Ectodermal cell (in vitro differentiated cells): ENCODE measurements at regions not wholly inside any gene's neighbourhood (a gene's known extent, or its start where the extent isn't known, plus 50 kb on each side); places are given as distances from the start of the nearest gene placed in this dataset.

Source experiments
- H3K27ac ChIP-seq: 2 replicates; pipeline ENCODE4 v1.7.0; 2013; ENCODE audit warnings: mild to moderate bottlenecking, low read depth, low read length; ENCODE audit not compliant: insufficient read depth, poor library complexity, severe bottlenecking
- H3K27me3 ChIP-seq: 2 replicates; pipeline ENCODE4 v1.7.0; 2013; ENCODE audit warnings: mild to moderate bottlenecking, low read length; ENCODE audit not compliant: insufficient read depth, control insufficient read depth, poor library complexity, severe bottlenecking
- H3K36me3 ChIP-seq: one replicate; pipeline ENCODE4 v1.7.0; 2013; ENCODE audit warnings: low read length; ENCODE audit not compliant: control insufficient read depth, insufficient read depth
- H3K4me1 ChIP-seq: one replicate; pipeline ENCODE4 v1.7.0; 2013; ENCODE audit warnings: low read length; ENCODE audit not compliant: control insufficient read depth, insufficient read depth
- H3K4me3 ChIP-seq: 2 replicates; pipeline ENCODE4 v1.7.0; 2013; ENCODE audit warnings: low read depth, low read length, control low read depth; ENCODE audit not compliant: insufficient read depth
- H3K9me3 ChIP-seq: 2 replicates; pipeline ENCODE4 v1.7.0; 2013; ENCODE audit warnings: mild to moderate bottlenecking, low read length, moderate library complexity; ENCODE audit not compliant: control insufficient read depth
- WGBS, 2 experiments: methylation state at CpG; one replicate each; pipeline ENCODE4 v1.1.7; 2013; ENCODE audit warnings: missing lambda C conversion rate in 2 of 2; 5-methylcytosine and 5-hydroxymethylcytosine counted together

GRCh38 chr12:58540480-58541299 is 379.6 kb downstream of the LRIG3 start:
- Histone ChIP-seq H3K4me3 (no peak overlapping the region), H3K27ac (no peak overlapping the region), H3K36me3 (no peaks in the 10 kb centered on the region), H3K27me3 (no peaks in the 10 kb centered on the region), H3K9me3 (no peaks in the 10 kb centered on the region), H3K4me1 (peaks cover 3% of the 10 kb centered on the region)
- 23 to 25% methylated on average over 8 of the region's 8 CpGs for WGBS, 2 experiments

GRCh38 chr12:58541300-58541690 is 379.0 kb downstream of the LRIG3 start:
- Histone ChIP-seq H3K4me3 (no peak overlapping the region), H3K27ac (no peak overlapping the region)
- 82 to 97% methylated on average over 3 of the region's 3 CpGs for WGBS, 2 experiments

GRCh38 chr12:58544281-58544680 is 376.0 kb downstream of the LRIG3 start:
- Histone ChIP-seq H3K27ac (no peak overlapping the region), H3K4me1 (peaks cover 3% of the 10 kb centered on the region), H3K9me3 (no peaks in the 10 kb centered on the region), H3K27me3 (no peaks in the 10 kb centered on the region), H3K4me3 (no peak overlapping the region), H3K36me3 (no peaks in the 10 kb centered on the region)
- WGBS, 2 experiments, result 71 to 80% methylated on average over 1 of the region's 1 CpG

More at GRCh38 chr12:58541300-58541690, 379.0 kb downstream of the LRIG3 start:
- H3K27me3 ChIP-seq, result no peaks in the 10 kb centered on the region
- peaks cover 3% of the 10 kb centered on the region for H3K4me1 ChIP-seq
- H3K36me3 ChIP-seq, result no peaks in the 10 kb centered on the region
- H3K9me3 ChIP-seq, result no peaks in the 10 kb centered on the region

GRCh38 chr12:58547217-58547616 is 373.1 kb downstream of the LRIG3 start:
- no peaks in the 10 kb centered on the region for H3K9me3 ChIP-seq

GRCh38 chr12:58548801-58549200 is 371.5 kb downstream of the LRIG3 start:
- no peaks in the 10 kb centered on the region for H3K4me1 ChIP-seq
- H3K4me3 ChIP-seq, result no peak overlapping the region
- H3K27ac ChIP-seq, result no peak overlapping the region
- H3K36me3 ChIP-seq, result no peaks in the 10 kb centered on the region
- 96% methylated on average over 3 of the region's 3 CpGs for WGBS, 2 experiments
- no peaks in the 10 kb centered on the region for H3K27me3 ChIP-seq
- H3K9me3 ChIP-seq, result no peaks in the 10 kb centered on the region

More at GRCh38 chr12:58547217-58547616, 373.1 kb downstream of the LRIG3 start:
- Histone ChIP-seq H3K4me1 (no peaks in the 10 kb centered on the region), H3K27ac (no peak overlapping the region), H3K36me3 (no peaks in the 10 kb centered on the region), H3K27me3 (no peaks in the 10 kb centered on the region), H3K4me3 (no peak overlapping the region)

GRCh38 chr12:58554522-58555157 is 365.7 kb downstream of the LRIG3 start:
- no peaks in the 10 kb centered on the region for H3K4me1 ChIP-seq
- H3K4me3 ChIP-seq, result no peak overlapping the region
- no peaks in the 10 kb centered on the region for H3K36me3 ChIP-seq
- no peaks in the 10 kb centered on the region for H3K9me3 ChIP-seq
- H3K27ac ChIP-seq, result no peak overlapping the region
- WGBS, 2 experiments, result 91 to 92% methylated on average over 5 of the region's 5 CpGs
- no peaks in the 10 kb centered on the region for H3K27me3 ChIP-seq

GRCh38 chr12:58557171-58557570 is 363.1 kb downstream of the LRIG3 start:
- WGBS, 2 experiments, result 45 to 59% methylated on average over 2 to 3 of the region's 3 CpGs
- no peak overlapping the region for H3K27ac ChIP-seq
- no peak overlapping the region for H3K4me3 ChIP-seq
- H3K4me1 ChIP-seq, result no peaks in the 10 kb centered on the region
- no peaks in the 10 kb centered on the region for H3K27me3 ChIP-seq
- H3K9me3 ChIP-seq, result no peaks in the 10 kb centered on the region
- no peaks in the 10 kb centered on the region for H3K36me3 ChIP-seq

GRCh38 chr12:58557661-58558060 is 362.6 kb downstream of the LRIG3 start:
- Histone ChIP-seq H3K36me3 (no peaks in the 10 kb centered on the region), H3K9me3 (no peaks in the 10 kb centered on the region), H3K4me3 (no peak overlapping the region), H3K27me3 (no peaks in the 10 kb centered on the region), H3K27ac (no peak overlapping the region), H3K4me1 (no peaks in the 10 kb centered on the region)
- 100% methylated on average over 1 of the region's 1 CpG for WGBS, 2 experiments

GRCh38 chr12:58563621-58564020 is 356.7 kb downstream of the LRIG3 start:
- Histone ChIP-seq H3K9me3 (no peaks in the 10 kb centered on the region), H3K36me3 (no peaks in the 10 kb centered on the region), H3K27ac (no peak overlapping the region), H3K27me3 (no peaks in the 10 kb centered on the region), H3K4me3 (no peak overlapping the region), H3K4me1 (no peaks in the 10 kb centered on the region)

- Histone ChIP-seq H3K27me3 (no peaks in the 10 kb centered on the region), H3K9me3 (no peaks in the 10 kb centered on the region), H3K36me3 (no peaks in the 10 kb centered on the region), H3K4me1 (no peaks in the 10 kb centered on the region), H3K4me3 (no peak overlapping the region), H3K27ac (no peak overlapping the region)
- WGBS, 2 experiments, result 96 to 97% methylated on average over 1 of the region's 1 CpG
These were observed 355.6 kb downstream of the LRIG3 start for GRCh38 chr12:58564721-58565120.
